Nephron (organoid): ENCODE measurements at regions not wholly inside any gene's neighbourhood (a gene's known extent, or its start where the extent isn't known, plus 50 kb on each side); places are given as distances from the start of the nearest gene placed in this dataset.

ENCODE experiments used
- H3K27ac Mint-ChIP-seq, 3 experiments: 2 replicates each; pipeline ENCODE4 v1.8.0; 2020; ENCODE audit warnings: mixed read lengths in 3 of 3, mild to moderate bottlenecking in 2 of 3, moderate library complexity in 1 of 3
- H3K27me3 Mint-ChIP-seq: 2 replicates; pipeline ENCODE4 v1.8.0; 2021; ENCODE audit warnings: low read depth, mild to moderate bottlenecking, moderate library complexity, mixed read lengths
- H3K36me3 Mint-ChIP-seq: 2 replicates; pipeline ENCODE4 v1.8.0; 2020; ENCODE audit warnings: low read depth, mixed read lengths
- H3K4me1 Mint-ChIP-seq: 2 replicates; pipeline ENCODE4 v1.8.0; 2020; ENCODE audit warnings: mixed read lengths
- H3K4me3 Mint-ChIP-seq, 3 experiments: 2 replicates each; pipeline ENCODE4 v1.8.0; 2020; ENCODE audit warnings: mild to moderate bottlenecking in 3 of 3, mixed read lengths in 3 of 3, moderate library complexity in 2 of 3
- H3K9me3 Mint-ChIP-seq: 2 replicates; pipeline ENCODE4 v1.8.0; 2020; ENCODE audit warnings: mixed read lengths
- CTCF ChIP-seq, 3 experiments: fragments of 200-600 bp; sonication (generic); IDR thresholded peaks; one replicate each; pipeline ENCODE4 v1.5.0; 2021; ENCODE audit warnings: antibody characterized with exemption in 3 of 3; ENCODE audit not compliant: unreplicated experiment in 3 of 3

DNA sequence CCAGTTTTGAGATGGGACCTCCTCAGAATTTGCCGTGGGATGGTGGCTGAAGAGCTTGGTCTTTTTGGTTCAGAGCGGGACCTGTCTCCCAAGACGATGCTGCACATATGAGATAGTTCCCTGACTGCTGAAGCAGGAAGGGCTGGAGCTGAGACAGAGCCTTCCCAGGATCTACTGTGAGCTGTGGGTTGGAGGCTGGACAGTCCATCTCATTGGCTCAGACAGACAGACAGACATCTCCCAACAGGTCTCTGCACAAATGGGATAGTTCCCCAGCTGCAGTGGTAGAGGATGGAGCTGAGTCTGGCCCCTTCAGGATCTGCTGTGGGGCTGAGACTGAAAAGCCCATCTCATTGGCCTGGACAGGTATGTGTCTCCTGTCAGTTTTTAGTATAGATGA, 1145.6 kb upstream of the CADM2 start:
- Mint-ChIP-seq H3K4me1 (no peaks in the 10 kb centered on the region), H3K36me3 (no peaks in the 10 kb centered on the region), H3K27me3 (no peaks in the 10 kb centered on the region), H3K4me3 (no peak overlapping the region), H3K9me3 (peaks cover 8% of the 10 kb centered on the region), H3K27ac (no peak overlapping the region)
- no peak for TF ChIP-seq CTCF (IDR thresholded peaks at IDR 0.05; ENCODE audit: unreplicated experiment in 3 of 3)

DNA sequence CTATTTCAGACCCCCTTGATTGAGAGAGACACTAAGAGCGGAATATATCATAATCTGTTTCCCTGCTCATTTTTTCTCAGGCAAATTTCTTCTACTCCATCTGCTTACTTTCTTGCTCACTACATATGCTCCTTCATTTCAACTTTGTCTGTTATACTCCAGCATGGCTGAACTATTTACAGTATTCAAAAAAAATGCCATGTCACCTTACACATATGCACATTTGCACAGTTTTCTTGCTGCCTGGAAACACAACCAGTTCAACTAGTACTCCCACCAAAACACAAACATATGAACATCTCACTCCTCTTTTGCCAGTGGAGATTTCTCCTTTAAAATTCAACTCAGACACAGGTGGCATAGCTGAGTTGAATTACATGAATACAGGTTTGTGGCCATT, 1142.1 kb upstream of the CADM2 start:
- H3K9me3 Mint-ChIP-seq = no peaks in the 10 kb centered on the region
- H3K4me3 Mint-ChIP-seq = no peak overlapping the region
- H3K27me3 Mint-ChIP-seq = no peaks in the 10 kb centered on the region
- H3K27ac Mint-ChIP-seq = no peak overlapping the region
- no peaks in the 10 kb centered on the region for H3K4me1 Mint-ChIP-seq
- no peaks in the 10 kb centered on the region for H3K36me3 Mint-ChIP-seq
- TF ChIP-seq CTCF (IDR thresholded peaks at IDR 0.05; ENCODE audit: unreplicated experiment in 3 of 3) = no peak

DNA sequence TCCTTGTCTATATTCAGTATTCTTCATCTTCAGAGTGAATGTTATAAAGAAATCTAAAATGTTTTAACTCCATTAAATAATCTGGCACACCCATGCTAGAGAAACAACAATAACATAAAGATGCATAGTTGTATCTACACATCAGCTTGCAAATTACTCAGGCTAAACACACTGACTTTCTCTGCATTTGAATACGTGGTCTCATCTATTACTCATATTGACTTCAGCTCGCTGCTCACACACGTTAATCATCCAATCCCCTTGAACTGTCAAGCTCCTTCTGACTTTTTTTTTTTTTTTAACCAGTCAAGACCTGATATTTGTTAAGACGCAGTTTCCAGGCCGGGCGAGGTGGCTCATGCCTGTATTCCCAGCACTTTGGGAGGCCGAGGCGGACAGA, 1137.3 kb upstream of the CADM2 start:
- Mint-ChIP-seq H3K4me1 (no peaks in the 10 kb centered on the region), H3K27ac (no peak overlapping the region), H3K9me3 (no peaks in the 10 kb centered on the region), H3K4me3 (no peak overlapping the region), H3K36me3 (no peaks in the 10 kb centered on the region), H3K27me3 (no peaks in the 10 kb centered on the region)
- TF ChIP-seq CTCF (IDR thresholded peaks at IDR 0.05; ENCODE audit: unreplicated experiment in 3 of 3) = no peak

- Mint-ChIP-seq H3K4me1 (no peaks in the 10 kb centered on the region), H3K36me3 (no peaks in the 10 kb centered on the region), H3K4me3 (no peak overlapping the region), H3K9me3 (no peaks in the 10 kb centered on the region), H3K27me3 (no peaks in the 10 kb centered on the region), H3K27ac (no peak overlapping the region)
- TF ChIP-seq CTCF (IDR thresholded peaks at IDR 0.05; ENCODE audit: unreplicated experiment in 3 of 3) = no peak
Measured at GRCh38 chr3:83823095-83823494, 1135.7 kb upstream of the CADM2 start.

GRCh38 chr3:83835040-83835439, 1123.7 kb upstream of the CADM2 start:
- peaks cover 2% of the 10 kb centered on the region for H3K9me3 Mint-ChIP-seq
- no peaks in the 10 kb centered on the region for H3K27me3 Mint-ChIP-seq
- H3K27ac Mint-ChIP-seq = no peak overlapping the region
- no peak overlapping the region for H3K4me3 Mint-ChIP-seq
- TF ChIP-seq CTCF (IDR thresholded peaks at IDR 0.05; ENCODE audit: unreplicated experiment in 3 of 3) = no peak
- H3K4me1 Mint-ChIP-seq = no peaks in the 10 kb centered on the region
- H3K36me3 Mint-ChIP-seq = no peaks in the 10 kb centered on the region

DNA sequence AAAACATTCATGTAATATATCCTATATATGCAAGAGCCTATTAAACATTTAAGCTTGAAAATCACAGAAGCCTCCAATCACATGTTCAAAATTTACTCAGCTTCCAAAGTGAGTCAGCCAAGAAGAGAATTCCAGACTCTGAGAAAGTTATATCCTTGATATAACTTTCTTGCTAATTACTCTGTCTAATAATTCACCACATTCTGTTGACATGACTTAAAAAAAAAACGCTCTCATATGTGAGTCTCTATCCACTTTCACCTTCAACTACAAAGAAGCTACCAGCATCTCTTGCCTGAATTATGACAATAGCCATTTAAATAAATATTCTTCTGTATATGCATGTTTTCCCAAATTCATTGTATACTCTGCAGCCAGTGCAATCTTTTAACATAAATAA, 1116.3 kb upstream of the CADM2 start:
- no peak overlapping the region for H3K27ac Mint-ChIP-seq
- no peaks in the 10 kb centered on the region for H3K4me1 Mint-ChIP-seq
- H3K4me3 Mint-ChIP-seq = no peak overlapping the region
- no peaks in the 10 kb centered on the region for H3K9me3 Mint-ChIP-seq
- no peaks in the 10 kb centered on the region for H3K36me3 Mint-ChIP-seq
- H3K27me3 Mint-ChIP-seq = no peaks in the 10 kb centered on the region
- TF ChIP-seq CTCF (IDR thresholded peaks at IDR 0.05; ENCODE audit: unreplicated experiment in 3 of 3) = no peak
